Ascending aorta (tissue), 2 donors: ENCODE measurements at regions not wholly inside any gene's neighbourhood (a gene's known extent, or its start where the extent isn't known, plus 50 kb on each side); places are given as distances from the start of the nearest gene placed in this dataset.
A peak's percentile ranks its signal among the peaks of the same experiment; 100 is the strongest.

Experiments used
- DNase-seq, 2 donors: peaks; one replicate each; pipeline ENCODE4 v3.0.0-alpha.2; 2019; ENCODE audit warnings: low spot score in 2 of 2
- H3K27ac ChIP-seq, 2 donors: fragments of 200-600 bp; sonication (generic); one replicate each; pipeline ENCODE4 v1.5.1; 2016 to 2017; ENCODE audit warnings: mild to moderate bottlenecking in 1 of 2
- H3K27me3 ChIP-seq: fragments of 200-600 bp; sonication (generic); one replicate; pipeline ENCODE4 v1.5.1; 2017
- H3K36me3 ChIP-seq, 2 donors: fragments of 200-600 bp; sonication (generic); one replicate each; pipeline ENCODE4 v1.5.1; 2016
- H3K4me1 ChIP-seq, 2 donors: fragments of 200-600 bp; sonication (generic); one replicate each; pipeline ENCODE4 v1.5.1; 2016 to 2017; ENCODE audit warnings: mild to moderate bottlenecking in 1 of 2
- H3K4me3 ChIP-seq, 2 donors: fragments of 200-600 bp; sonication (generic); one replicate each; pipeline ENCODE4 v1.5.1; 2016 to 2017; ENCODE audit warnings: mild to moderate bottlenecking in 1 of 2
- H3K9me3 ChIP-seq, 2 donors: fragments of 200-600 bp; sonication (generic); one replicate each; pipeline ENCODE4 v1.5.1; 2016
- CTCF ChIP-seq, 3 experiments: fragments of 200-600 bp in 2 of 3; fragments of 450-650 bp in 1 of 3; sonication (generic) in 2 of 3; IDR thresholded peaks; one replicate each; pipeline ENCODE4 v1.5.1; 2016 to 2019; ENCODE audit warnings: antibody characterized with exemption in 3 of 3, mild to moderate bottlenecking in 1 of 3, moderate library complexity in 1 of 3
- intact Hi-C: fragments of 100-400 bp; cut with DNase I; formaldehyde crosslinking; loops from one replicate; pipeline ENCODE4 v1.15.1; 2023

DNA sequence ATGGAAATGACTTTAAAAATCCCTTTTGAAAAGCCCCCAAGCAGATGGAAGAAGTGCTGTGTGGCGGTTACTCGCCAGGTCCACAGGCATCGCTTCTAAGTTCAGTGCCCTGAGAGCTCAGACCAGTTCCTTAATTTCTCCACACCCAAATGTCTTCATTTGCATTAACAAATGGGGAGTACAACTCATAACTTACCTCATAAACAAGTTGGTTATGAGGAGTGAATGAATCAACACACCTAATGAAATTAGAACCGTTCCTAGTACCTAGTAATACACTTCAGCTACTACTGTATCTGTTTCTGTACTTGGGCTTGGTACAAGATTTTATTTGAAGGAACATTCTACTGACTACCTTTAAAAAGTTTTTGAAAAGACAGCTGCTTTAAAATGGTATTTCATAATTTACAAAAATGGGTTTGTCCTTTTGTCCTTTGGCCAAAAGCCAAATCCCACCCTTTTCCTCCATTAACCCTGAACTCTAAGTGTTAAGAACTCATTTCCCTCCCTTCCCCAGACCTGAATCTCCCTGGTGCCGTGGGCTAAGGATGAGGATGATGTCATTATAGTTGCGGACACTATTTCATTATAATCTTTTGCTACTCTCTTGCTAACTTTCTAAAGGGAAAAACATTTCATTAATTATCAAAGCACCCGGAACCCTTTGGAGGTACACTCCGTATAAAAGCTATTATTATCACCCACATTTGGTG, 221.5 kb upstream of the CELF2 start:
- Histone ChIP-seq H3K27me3 (no peaks in the 10 kb centered on the region), H3K9me3 (no peaks in the 10 kb centered on the region), H3K27ac (peak overlapping the region; percentile 90 to 93), H3K4me3 (peak overlapping the region; percentile 19 to 59), H3K4me1 (peaks cover 5 to 27% of the 10 kb centered on the region in 2 donors), H3K36me3 (no peaks in the 10 kb centered on the region)
- no peak for TF ChIP-seq CTCF (IDR thresholded peaks at IDR 0.05)
- intact Hi-C loops, result loop anchor here (2.0 to 5.0 kb wide), 5 partner anchors 35 to 371 kb away; no protein-coding TSS in a partner anchor
- no peak for DNase-seq

DNA sequence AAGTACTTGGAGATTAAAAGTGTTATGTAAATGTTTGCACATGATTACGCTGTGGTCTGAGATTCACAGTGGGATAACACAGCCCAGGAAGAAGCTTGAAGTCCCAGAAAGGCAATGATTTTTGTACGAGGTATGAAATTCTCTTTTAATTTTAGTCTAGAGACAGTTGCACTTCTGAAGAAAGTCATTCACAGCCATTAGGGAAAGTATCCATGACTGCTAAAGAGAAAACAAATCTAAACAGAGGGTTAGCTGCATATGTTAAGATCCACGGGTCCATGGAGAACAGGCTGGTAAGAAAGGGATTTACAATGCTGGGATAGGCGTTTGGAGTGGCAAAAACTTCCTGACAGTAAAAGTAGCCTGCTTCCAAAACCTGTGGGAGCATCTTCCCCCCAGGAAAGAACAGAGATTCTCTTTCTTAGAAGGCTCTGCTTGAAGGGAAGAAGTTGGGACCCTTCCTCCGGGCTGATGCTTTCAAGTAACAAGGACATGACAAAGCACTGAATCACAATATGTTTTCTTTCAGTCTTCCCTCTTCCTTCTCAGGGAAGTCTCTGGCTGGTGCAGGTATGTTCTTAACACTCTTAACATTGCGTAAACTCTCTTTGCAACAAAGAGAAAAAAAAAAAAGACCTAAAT, 220.8 kb upstream of the CELF2 start:
- Histone ChIP-seq H3K9me3 (no peaks in the 10 kb centered on the region), H3K27me3 (no peaks in the 10 kb centered on the region), H3K4me3 (peak overlapping the region; percentile 19 to 59), H3K36me3 (no peaks in the 10 kb centered on the region), H3K27ac (peak overlapping the region; percentile 90 to 93), H3K4me1 (peaks cover 5 to 27% of the 10 kb centered on the region in 2 donors)
- TF ChIP-seq CTCF (IDR thresholded peaks at IDR 0.05), result no peak
- intact Hi-C loops, result loop anchor here (2.0 to 5.0 kb wide), 5 partner anchors 34 to 370 kb away; no protein-coding TSS in a partner anchor
- DNase-seq, result no peak

GRCh38 chr10:10797513-10797912, 220.2 kb upstream of the CELF2 start:
- intact Hi-C loops, result loop anchor here (2.0 to 5.0 kb wide), 5 partner anchors 33 to 370 kb away; no protein-coding TSS in a partner anchor
- no peaks in the 10 kb centered on the region for H3K36me3 ChIP-seq
- H3K27me3 ChIP-seq, result no peaks in the 10 kb centered on the region
- peaks cover 5 to 23% of the 10 kb centered on the region in 2 donors for H3K4me1 ChIP-seq
- H3K9me3 ChIP-seq, result no peaks in the 10 kb centered on the region
- H3K4me3 ChIP-seq, result peak overlapping the region in 1 of 2 donors; percentile 59
- peak overlapping the region; percentile 90 to 93 for H3K27ac ChIP-seq
- no peak for DNase-seq
- no peak for TF ChIP-seq CTCF (IDR thresholded peaks at IDR 0.05)

DNA sequence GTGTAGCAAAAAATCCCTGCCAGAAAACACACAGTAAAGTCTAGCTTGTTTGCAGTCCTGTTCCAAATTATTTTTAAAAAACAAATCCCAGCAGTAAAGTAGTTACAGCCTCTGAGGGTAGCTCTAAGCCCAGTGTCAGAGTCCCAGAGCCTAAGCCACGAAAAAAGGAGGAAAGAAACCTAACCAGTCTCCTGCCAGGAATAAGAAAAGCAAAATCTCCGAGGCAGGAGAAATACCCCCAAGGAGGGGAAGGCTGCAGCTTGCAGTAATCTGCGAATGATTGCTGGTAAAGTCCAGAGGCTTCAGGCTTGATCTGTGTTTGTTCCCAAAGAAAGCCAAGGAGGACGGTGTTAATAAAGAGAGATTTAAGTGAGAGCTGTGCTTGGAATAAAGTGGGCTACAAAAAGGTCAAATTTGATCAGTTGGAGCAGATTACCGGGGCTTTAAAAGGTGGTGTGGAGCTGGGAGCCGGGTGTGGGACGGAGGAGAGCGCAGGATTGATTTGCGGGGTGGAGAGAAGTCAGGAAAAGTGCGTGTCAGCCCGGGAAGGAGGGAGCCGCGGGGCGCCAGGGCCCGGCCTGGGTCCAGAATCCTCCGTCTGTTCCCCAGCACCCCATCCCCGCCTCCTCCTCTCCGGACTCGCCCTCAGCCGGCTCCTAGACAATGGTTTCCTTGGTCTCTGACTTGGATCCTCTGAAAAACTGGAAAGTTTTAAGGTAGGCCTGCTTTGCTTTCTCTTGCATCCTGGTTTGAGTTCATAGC, 219.4 kb upstream of the CELF2 start:
- no peaks in the 10 kb centered on the region for H3K9me3 ChIP-seq
- H3K4me1 ChIP-seq, result peaks cover 5 to 28% of the 10 kb centered on the region in 2 donors
- H3K27me3 ChIP-seq, result no peaks in the 10 kb centered on the region
- peak in 1 of 3 experiments; percentile 4 for TF ChIP-seq CTCF (IDR thresholded peaks at IDR 0.05)
- DNase-seq, result no peak
- H3K4me3 ChIP-seq, result peak overlapping the region; percentile 25 to 59
- intact Hi-C loops, result loop anchor here (2.0 to 5.0 kb wide), 4 partner anchors 27 to 369 kb away; no protein-coding TSS in a partner anchor
- no peaks in the 10 kb centered on the region for H3K36me3 ChIP-seq
- peak overlapping the region; percentile 90 to 93 for H3K27ac ChIP-seq

GRCh38 chr10:10798864-10799192, 218.8 kb upstream of the CELF2 start:
- Histone ChIP-seq H3K9me3 (no peaks in the 10 kb centered on the region), H3K4me3 (peak overlapping the region in 1 of 2 donors; percentile 59), H3K4me1 (peaks cover 8 to 33% of the 10 kb centered on the region in 2 donors), H3K36me3 (no peaks in the 10 kb centered on the region), H3K27me3 (no peaks in the 10 kb centered on the region), H3K27ac (peak overlapping the region; percentile 90 to 93)
- no peak for TF ChIP-seq CTCF (IDR thresholded peaks at IDR 0.05)
- no peak for DNase-seq
- intact Hi-C loops, result loop anchor here (2.0 to 5.0 kb wide), 4 partner anchors 26 to 368 kb away; no protein-coding TSS in a partner anchor
